HG02981 (cell line): ENCODE measurements at regions not wholly inside any gene's neighbourhood (a gene's known extent, or its start where the extent isn't known, plus 50 kb on each side); places are given as distances from the start of the nearest gene placed in this dataset.
"Not testable (repeated sequence)": the region's sequence is repeated elsewhere in the genome, so short reads cannot be mapped to it uniquely, and the experiment has no call there.

ENCODE experiments used
- ATAC-seq: cut with Tn5 transposase; IDR thresholded peaks from one replicate; pipeline ENCODE4 v1.9.1; 2021; ENCODE audit warnings: mild to moderate bottlenecking, moderate library complexity; ENCODE audit not compliant: unreplicated experiment

DNA sequence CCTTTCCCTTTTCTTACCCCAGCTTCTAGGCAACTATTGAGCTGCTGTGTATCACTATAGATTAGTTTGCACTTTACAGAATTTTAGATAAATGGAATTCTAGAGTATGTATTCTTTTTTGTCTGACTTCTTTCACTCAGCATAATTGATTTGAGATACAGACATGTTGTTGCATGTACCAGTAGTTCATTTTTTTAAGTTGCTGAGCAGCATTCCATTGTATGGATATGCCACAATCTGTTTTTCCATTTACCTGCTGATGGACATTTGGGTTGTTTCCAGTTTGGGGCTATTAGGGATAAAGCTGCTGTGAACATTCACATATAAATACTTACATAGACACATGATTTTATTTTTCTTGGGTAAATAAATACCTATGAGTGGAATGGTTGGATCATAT, 135.7 kb downstream of the IGF1 start:
- ATAC-seq: no peak

DNA sequence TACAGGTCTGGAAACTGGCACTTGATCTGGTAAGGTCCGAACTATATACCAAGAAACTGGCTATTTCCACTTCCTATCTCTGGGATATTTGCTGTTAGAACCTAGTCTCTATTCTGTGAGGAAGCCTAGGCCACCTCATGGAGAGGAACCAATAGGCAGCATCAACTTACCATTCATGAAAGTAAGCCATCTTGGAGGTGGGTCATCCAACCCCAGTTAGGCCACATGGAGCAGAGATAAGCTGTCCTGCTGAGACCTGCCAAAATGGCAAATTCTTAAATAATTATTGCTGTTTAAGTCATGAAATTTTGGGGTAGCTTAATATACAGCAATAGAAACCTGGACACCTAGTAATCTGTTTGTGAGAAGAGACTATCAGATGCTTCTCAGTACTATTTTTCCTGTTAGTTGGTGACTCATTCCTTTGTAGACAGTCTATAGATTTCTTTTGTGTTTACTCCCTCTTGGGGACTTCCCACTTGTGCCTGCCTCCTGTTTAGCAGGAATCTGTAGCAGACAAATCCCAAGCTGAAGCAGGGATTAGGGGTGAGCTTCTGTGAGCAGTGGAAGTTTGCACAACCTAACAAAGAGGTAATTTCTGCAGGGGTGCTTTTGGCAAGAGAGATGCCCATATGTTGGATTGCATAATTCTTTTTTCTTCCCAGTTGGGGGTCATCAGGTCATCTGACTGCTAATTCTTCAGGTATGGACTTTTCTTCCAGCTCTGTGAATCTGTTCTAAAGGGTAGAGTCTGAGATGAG, 136.8 kb downstream of the IGF1 start:
- ATAC-seq: no peak

DNA sequence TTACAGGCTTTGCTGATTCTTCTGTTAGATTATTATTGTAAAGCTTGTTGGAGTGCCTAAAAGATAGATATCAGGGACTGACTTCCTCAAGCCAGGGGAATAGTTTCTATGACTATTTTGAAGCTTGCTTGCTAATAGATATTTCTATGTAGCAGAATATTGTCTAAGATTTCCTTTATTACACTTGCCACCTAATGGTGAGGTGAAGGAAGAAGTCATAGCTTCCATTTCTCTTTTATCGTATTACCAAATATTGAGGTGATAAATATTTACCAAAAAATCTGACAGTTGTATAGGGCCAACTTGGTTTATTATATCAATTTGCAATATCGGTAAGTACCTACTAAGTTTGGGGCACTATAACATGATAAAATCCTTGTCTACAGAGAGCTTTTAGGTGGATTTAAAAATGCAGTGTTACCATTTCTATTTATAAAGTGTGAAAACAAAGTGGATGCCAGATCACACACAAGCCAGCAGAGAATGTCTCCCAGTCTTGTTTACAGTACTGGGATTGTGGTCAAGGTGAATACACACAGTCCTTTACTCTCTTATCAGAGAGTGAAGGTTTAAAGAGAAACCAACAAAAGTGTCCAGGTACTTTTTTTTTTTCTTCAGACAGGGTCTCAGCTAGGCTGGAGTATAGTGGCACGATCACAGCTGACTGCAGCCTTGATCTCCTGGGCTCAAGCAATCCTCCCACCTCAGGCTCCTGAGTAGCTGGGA, 137.9 kb downstream of the IGF1 start:
- no peak for ATAC-seq

DNA sequence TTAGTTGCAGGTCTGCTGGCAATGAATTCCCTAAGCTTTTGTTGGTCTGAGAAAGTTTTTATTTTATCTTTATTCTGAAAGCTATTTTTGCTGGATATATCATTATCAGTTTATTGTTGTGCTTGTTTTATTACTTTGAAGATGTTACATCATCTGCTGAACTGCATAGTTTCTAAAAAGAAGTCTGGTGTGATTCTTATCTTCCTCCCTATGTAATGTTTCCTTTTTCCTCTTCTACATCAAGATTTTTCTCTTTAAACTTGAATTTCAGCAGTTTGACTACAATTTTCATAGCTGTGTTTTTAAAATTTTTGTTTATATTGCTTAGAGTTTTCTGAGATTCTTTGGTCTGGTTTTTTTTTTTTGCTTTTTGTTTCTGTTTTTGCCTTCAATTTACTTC, 137.1 kb upstream of the PMCH start:
- ATAC-seq: no peak

DNA sequence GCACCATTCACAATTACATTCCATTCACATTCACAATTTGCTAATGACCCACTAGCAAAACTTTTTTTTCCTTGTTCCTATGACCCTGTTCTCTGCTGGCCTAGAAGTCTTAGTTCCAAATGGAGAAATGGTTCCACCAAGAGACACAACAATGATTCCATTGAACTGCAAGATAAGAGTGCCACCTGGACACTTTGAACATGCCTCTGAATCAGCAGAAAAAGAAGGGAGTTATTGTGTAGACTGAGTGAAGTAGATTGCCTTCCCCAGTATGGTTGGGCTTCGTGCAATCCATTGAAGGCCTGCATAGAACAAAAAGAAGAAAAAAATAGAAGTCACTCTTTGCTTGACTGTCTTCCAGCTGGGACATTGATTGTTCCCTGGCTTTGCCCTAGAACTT, 133.8 kb upstream of the PMCH start:
- ATAC-seq: no peak

DNA sequence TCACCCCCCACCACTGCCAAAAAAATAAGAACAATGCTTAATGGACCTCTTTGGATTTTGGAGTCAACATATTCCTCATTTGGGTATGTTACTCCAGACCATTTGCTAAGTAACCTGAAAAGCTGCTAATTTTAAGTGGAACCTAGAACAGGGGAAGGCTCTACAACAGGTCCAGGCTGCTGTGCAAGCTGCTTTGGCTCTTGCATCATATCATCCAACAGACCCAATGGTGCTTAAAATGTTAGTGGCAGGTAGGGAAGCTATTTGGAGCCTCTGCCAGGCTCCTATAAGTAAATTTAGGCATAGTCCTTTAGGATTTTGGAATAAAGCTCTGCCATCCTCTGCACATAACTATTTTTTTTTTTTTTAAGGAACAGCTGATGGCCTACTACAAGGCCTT, 132.2 kb upstream of the PMCH start:
- ATAC-seq: no peak

DNA sequence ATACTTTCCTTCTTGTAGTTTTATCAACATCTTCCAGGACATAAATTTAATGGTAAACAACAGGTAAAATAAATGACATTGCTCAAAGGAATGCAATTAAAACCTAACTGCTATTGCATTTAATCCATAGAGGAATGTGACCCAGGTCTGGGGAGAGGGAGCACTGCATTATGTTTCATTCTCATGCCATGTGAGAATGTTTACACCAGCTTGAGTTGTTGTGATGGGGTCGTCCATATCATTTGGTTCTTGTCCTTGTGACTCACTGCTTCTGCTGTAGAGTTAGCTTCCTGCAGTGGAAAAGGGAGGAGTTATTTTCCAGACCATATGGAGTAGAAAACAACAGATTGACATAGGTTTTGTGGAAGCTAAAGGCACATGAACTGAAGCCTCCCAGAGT, 129.3 kb upstream of the PMCH start:
- no peak for ATAC-seq

DNA sequence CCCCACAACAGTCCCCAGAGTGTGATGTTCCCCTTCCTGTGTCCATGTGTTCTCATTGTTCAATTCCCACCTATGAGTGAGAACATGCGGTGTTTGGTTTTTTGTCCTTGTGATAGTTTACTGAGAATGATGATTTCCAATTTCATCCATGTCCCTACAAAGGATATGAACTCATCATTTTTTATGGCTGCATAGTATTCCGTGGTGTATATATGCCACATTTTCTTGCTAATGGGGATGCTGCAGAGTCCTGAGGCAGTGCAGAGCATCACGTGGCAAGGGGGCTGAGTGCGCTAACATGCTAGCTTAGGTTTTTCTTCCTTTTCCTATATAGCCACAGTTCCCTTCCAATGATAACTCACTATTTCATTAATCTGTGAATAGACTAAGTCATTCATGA, 127.5 kb upstream of the PMCH start:
- ATAC-seq: not testable (repeated sequence)

DNA sequence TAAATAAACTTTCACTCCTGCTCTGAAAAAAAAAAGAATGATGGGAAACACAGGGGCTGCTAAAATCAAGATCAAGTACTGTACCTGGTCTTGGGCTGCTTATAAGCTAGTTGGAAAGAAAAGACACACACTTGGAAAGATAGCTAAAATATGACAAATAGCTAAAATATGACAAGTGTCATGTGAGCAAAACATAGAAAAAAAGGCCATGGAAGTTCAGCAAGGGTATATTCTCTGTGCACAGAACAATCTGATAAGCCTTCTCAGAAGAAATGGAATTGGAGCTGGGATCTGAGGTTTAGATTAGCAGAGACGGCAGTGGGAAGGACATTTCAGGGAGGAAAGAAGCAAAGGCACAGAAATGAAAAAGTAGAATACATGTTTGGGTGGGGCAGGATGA, 126.2 kb upstream of the PMCH start:
- no peak for ATAC-seq

DNA sequence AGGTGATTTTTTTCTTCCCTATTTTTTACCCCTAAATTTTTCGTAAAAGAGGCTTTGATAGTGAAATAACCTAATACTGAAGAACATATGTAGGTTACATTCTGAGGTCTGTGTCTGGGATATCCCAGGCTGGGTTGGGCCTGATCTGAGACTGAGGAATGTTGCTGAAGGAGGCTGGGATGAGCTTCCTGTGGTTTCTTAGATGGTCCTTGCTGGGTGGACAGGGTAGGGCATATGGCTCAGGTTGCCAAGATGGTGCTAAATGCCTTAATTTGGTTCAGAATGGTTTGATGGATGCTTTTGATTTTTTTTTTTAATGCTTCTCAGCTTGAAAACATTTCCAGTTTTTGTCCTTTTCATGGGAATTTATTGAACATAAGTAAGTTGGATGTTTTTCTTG, 124.6 kb upstream of the PMCH start:
- no peak for ATAC-seq

DNA sequence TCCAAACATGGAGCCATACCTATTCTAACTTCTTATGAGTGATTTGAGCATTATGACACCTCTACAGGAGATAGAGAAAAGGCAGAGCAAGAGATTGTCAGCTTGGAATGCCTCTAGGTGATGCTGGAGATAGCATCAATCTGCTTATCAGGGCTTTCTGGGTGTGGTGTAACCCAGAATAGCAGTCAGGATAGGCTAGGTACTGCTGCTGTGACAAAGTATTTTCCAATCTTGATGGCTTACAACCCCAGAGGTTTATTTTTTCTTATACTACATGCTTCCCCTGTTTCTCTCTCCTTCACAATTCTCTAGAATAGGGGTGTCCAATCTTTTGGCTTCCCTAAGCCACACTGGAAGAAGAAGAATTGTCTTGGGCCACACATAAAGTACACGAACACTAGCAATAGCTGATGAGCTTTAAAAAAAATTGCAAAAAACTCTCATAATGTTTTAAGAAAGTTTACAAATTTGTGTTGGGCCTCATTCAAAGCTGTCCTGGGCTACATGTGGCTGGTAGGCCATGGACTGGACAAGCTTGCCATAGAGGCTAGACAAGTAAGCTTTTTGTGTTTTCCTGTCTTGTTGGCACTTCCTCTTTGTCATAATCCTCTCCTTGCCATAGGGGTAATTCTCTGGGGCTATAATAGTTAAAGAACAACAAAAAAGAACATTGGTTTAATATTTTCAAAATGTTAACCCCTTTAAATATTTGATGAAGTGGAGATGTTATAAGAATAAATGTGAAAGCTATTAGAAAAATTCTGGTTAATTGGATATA, 123.9 kb upstream of the PMCH start:
- no peak for ATAC-seq

DNA sequence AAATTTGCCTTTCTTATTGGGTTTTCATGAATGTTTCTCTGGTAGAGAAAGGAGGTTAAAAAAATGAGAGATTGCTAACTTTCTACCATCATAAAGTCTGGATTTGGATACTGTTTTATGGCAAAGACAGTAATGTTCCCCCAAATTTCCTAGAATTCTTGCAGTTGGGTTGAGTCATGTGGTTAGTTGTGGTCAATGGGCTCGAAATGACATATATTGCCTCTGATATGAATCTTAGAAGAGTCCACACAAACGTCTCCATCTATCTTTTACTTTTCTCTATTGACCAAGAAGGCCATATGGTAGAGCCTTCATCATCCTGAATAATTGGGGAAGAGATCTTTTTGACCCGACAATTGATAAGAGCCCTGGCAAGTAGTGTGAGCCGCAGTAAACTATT, 119.5 kb upstream of the PMCH start:
- ATAC-seq: no peak

DNA sequence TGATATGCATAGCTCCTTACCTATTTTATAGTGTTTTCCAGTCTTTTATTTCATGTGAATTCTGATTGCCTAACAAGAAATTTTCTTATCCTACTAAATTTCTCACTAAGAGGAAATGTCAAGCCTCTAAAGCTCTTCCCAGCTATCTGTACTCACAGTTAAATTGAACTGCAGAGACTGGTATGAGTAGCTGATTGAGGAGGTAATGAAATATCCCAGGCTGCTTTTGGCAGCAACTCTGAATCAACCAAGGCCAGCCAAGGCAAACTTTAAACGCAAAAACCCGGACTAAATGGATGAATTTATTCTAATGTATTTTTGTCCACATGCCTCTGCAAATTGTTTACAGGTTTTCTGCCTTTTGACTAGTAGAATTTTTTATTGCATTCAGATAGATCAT, 119.1 kb upstream of the PMCH start:
- no peak for ATAC-seq

DNA sequence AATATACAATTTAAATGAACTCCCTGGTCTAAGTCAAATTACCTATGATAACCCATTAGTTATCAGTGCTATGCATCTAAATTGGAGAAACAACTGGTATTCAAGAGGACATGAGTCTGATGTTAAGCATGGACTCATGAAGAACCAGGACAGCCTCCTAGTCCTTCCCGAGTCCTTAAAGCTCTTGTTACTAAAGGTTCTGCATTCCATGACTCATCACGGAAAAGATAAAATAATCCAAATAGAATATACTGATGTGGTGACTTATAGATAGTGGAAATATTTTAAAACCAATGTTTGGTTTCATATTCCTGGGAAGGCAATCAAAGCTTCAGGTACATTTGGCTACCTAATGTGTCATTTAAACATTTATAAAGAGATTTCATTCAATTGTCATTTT, 117.2 kb upstream of the PMCH start:
- no peak for ATAC-seq

DNA sequence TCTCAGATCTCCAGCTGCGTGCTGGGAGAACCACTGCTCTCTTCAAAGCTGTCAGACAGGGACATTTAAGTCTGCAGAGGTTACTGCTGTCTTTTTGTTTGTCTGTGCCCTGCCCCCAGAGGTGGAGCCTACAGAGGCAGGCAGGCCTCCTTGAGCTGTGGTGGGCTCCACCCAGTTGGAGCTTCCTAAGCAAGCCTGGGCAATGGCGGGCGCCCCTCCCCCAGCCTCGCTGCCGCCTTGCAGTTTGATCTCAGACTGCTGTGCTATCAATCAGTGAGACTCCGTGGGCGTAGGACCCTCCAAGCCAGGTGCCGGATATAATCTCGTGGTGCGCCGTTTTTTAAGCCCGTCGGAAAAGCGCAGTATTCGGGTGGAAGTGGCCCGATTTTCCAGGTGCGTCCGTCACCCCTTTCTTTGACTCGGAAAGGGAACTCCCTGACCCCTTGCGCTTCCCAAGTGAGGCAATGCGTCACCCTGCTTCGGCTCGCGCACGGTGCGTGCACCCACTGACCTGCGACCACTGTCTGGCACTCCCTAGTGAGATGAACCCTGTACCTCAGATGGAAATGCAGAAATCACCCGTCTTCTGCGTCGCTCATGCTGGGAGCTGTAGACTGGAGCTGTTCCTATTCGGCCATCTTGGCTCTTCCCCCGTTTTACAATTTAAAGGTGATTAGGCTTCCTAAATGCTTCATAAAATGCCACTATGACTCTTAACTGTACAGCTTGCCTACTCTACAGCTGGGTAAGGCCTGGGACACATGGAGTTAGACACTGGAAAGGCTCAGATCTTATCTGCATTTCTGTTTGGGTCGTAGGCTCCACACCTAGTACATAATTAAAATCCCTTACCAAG, 115.7 kb upstream of the PMCH start:
- not testable (repeated sequence) for ATAC-seq

DNA sequence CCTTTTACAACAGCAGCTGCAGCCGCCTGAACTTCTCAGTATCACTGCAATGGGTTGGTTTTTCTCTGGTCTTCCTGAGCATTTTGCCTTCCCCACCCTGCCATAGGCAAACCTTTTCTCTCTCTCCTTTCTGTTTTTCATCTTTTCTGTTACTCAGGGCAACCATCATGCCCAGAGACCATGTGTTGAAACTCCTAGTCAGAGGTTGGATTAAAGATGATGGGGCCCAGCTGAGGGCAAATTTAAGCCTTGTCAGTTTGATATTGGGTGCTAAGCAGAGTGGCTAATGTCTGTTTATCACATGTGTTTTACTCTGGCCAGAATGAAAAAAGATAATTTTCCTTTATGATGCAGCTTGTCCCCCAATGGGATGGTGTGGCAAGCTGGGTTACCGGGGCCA, 107.9 kb upstream of the PMCH start:
- no peak for ATAC-seq

DNA sequence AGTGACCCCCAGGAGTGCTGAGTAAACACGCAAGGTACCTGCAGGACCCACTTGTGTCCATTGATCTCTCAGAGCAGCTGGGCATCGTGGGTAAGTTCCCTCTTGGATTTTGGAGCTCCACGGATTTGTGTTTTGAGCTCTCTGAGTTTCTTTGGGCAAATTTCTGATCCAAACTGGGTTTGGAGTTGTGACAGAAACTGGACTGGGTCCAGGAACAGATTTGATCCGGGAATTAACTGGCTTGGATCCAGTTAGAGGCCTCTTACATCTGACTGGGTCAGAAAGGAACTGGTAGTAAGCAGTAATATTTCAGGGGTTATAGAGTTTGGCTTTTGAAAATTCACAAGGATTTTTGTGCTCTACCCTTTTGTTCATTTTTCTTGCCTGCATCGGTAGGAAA, 107.0 kb upstream of the PMCH start:
- ATAC-seq: not testable (repeated sequence)

DNA sequence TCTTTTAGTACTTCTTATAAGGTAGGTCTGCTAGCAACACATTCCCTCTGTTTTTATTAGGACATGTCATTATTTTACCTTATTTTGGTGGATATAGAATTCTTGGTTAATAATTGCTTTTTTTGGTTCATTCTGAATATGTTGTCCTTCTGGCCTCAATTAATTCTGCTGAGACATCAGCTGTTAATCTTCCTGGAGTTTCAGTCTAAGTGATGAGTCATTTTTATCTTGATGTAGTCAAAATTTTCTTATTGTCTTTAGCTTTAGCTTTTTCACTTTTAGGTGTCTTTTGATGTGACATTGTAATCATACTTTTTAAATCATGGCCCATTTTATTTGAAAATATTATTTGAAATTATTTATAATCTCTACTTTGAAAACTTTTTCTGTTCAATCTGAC, 104.9 kb upstream of the PMCH start:
- no peak for ATAC-seq

DNA sequence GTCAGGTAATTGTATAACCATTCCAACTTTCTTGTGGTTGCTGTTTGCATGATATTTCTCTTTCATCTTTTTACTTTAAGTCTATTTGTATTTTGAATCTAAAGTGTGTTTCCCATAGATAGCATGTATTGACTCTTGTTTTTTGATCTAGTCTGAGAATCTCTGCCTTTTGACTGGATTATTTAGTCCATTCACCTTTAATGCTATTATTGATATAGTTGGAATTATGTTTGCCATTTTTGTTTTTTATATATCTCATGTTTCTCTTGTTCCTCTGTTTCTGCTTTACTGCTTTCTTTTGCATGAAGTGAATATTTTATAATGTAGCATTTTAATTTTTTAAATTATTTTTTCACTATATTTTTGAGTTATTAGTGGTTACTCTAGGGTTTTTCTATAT, 103.9 kb upstream of the PMCH start:
- ATAC-seq: no peak

DNA sequence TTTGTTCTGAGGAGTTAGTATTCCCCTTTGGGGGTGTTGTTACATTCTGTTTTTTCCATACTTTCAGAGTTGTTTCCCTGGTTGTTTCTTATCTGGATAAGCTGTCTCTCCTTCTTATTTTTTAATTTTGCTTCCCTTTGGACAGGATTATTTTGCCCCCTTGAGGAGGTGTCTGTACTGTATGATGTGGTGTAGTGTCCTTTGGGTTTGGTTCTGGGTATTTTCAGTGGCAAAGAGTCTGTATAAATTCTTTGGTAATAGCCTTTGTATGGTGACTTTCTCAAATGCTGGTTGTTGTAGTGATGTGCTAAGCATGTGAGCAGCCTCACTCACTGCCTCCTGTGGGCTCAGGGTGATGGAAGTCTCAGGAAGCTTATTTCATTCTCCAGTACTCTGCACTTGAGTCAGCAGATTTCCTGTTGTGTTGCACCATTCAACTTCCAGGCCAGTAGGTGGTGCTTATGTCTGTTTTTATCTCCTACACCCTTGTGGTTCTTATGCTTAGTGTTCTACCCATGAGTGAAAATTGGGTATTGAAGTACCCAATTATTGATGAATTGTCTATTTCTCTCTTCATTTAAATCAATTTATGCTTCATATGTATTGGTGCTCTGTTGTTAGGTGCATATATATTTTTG, 103.3 kb upstream of the PMCH start:
- ATAC-seq: peak; percentile 78

DNA sequence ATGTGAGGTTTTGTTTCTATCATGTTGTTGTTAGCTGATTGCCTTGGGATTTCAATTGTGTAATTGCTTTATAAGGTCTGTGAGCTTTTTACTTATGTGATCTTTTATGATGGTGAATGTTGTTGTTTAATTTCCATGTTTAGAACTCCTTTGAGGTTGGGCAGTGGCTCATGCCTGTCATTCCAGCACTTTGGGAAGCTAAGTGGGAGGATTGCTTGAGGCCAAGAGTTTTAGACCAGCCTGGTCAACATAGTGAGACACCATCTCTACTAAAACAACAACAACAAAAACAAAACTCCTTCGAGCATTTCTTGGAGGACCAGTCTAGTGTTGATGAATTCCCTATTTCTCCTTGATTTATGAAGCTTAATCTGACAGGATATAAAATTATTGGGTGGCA, 102.1 kb upstream of the PMCH start:
- no peak for ATAC-seq
